Stimulated activated CD8-positive, alpha-beta memory T cell treated with anti-CD3 and anti-CD28 coated beads, Interleukin-4, amount 100 ng/mL, for 24 hours (primary cell): ENCODE measurements at regions not wholly inside any gene's neighbourhood (a gene's known extent, or its start where the extent isn't known, plus 50 kb on each side); places are given as distances from the start of the nearest gene placed in this dataset.

Experiments
- DNase-seq: peaks from one replicate; pipeline ENCODE4 v3.0.0-alpha.2; 2020; ENCODE audit warnings: low read depth

DNA sequence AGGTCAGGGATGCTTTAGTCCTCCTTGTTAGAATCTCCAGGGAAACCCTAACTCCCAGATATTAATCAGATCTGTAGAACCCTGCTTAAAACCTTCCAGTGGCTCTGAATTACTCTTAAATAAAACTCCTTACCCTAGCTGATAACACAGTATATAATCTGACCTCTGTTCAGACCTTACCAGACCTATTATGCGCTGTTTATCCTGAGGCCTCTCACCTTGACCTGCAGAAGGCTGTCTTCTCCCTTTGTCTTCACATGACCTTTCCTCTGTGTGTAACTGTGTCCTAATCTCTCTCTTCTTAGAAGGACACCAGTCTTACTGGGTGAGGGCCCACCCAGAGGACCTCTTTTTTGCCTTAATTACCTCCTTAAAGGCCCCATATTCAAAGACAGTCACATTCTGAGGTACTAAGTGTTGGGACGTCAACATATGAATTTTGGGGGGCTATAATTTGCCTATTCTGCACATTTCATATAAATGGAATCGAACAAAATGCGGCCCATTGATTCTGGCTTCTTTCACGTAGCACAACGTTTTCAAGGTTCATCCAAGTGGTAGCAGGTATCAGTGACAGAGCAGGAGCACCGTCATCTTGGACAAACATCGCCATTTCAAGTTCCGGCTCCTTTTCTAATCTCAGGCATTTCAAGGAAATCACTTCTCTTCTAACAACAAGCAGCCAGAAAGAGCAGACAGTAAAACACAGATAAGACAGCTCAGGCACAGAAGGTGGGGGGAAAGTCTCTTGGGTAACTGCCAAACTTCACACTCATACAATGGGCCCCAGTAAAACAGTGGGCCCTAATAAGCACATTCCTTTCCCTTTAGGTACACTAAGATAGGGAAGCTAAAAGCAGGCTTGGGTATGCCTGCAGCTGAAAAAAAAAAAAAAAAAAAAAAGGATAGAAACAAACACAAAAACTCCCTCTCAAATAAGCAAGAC, 200.2 kb upstream of the NUDT4 start:
- DNase-seq, result no peak

DNA sequence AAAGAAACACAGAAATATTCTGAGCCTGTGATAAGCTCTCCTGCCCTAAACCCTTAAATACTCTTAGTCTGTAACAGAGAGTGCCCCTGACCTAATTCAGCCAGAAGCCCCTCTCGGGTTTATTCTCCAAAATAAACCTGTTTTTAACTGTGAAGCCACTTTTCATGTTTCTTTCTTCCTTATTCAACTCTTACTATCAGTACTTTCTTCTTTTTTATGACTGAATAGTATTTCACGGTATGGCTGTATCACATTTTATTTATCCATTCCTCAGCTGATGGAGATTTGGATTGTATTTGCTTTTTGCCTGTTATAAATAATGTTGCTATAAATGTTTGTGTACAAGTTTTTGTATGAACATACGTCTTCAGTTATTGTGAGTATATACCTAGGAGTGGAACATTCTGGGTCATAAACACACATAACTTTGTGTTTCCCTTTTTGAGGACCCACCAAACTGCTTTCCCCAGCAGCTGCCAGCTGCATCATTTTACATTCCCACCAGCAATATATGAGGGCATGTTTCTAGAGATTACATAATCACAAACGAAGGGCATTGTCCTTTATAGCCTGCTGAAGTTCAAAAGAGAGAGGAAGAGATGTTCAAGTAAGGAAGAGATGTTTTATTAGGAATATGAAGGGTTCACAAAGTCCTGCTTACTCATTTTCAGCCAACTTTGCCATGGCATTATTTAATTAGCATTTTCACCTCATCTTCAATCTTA, 199.4 kb upstream of the NUDT4 start:
- no peak for DNase-seq

DNA sequence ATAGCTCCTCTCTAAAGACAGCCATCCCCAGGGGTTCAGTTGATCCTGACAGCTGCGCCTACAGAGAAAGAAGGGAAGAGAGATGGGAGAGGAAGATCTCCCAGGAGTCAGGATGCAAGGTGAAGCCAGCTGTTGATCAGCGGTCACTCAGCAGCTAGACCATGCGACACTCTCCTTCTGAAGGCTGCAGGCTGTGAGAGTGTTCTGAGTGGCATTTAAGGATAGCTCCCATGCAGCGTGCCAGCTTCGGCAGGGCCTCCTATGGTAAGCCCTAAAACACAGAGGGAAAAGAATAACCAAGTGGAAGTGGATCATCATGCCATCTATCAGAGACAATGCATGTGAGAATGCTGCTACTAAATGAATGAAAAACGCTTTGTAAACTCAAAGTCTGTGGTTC, 197.9 kb upstream of the NUDT4 start:
- DNase-seq, result no peak

DNA sequence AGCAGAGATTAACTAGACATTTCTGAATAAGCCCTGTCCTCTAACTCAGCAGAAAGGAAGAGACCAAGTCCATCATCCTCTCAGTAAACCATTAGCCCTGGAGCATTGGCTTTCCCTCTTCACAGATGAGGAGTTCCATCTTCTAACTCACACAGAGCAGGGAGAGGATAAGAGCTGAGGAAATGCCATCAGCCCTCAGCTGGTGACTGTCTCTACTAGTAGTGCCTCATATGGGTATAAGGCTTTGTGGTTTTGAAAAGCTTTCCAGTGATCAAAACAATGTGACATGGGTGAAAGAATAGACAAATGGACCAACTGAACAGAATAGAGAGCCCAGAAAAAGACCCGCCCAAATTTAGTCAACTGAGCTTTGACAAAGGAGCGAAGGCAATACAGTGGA, 197.2 kb upstream of the NUDT4 start:
- DNase-seq, result no peak

DNA sequence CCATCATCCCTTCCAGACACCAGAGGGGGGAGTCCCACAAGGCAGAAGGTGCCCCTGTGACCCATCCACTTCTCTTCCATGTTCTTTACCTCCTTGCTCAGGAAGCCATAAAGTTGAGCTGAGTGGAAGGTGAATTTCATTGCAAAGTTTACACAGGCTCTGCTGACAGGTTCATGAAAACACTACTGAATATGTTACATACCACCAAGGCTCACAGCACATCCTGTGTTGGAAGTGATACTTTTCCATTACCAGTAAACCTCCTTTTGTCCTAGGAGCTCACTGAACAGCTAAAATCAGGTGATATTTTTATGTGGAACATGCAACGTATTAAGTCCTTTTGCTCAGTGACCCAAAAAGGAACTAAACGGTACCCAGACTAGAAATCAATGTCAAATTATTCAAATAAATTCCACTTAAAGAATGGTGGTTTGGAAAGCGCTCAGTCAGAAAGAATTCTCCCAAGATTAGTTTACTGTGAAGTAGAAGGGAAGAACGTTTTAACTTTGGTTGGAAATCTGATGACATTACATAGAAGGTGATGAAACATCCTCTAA, 196.2 kb upstream of the NUDT4 start:
- DNase-seq, result no peak

DNA sequence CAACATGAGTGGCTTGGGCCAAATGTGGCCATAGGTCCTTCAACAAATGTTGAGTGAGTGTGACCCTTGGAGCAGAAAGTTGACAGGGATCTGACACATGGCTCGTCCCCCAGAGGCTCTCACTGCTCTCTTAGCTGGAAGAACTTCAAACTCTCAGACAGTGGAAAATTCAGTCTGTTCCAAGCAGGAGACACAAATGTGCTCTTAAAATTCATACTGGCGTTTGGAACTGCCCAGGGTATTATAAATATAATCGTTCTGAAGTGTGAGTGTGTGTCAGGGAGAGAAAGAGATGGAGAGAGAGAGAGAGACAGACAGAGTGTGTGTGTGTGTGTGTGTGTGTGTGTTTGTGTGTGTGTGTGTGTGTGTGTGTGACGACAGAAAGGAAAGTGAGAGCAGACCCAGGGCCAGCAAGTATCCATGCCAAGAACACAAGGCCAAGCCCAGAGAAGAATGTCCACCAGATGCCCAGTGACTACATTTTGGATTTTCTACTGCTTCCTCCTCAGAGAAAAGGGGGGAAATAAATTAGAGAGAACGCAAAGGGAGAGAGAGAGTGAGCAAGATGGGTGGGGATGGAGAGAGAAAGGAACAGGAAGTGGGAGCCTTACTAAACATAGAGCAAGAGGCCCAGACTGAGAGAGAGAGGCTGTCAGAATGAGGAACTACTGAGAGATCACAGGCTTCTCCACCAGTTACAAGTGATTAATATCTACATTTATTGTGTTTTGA, 193.6 kb upstream of the NUDT4 start:
- no peak for DNase-seq

DNA sequence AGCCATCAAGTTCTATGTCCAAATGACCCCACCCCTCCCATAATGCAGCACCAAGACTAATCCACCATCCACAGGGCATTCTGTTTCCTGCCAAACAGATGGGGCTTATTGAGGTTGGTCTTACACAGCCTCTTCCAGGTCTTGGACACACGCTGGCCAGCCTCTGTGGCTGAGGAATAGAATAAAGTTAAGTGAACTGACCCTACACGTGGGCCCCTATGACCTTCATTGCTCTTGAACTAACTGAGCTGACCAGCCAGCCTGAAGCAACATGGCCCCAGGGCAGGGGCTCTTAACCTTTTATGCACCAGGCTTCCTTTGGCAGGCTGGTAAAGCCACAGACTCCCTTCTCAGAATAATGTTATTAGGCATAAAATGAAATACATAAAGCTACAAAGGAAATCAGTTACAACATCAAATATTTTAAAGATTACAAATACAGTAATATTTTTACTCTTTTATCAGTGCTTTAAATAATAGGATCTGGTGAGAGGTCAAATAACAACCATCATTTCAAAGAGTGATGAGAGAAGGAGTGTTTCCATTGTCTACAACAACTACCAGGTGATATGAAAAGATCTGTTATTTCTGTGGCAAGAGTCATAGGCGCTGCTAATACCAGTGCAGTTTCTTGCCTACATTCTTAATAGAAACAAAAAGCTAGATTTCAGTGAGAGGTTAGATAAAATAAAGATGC, 192.9 kb upstream of the NUDT4 start:
- no peak for DNase-seq

DNA sequence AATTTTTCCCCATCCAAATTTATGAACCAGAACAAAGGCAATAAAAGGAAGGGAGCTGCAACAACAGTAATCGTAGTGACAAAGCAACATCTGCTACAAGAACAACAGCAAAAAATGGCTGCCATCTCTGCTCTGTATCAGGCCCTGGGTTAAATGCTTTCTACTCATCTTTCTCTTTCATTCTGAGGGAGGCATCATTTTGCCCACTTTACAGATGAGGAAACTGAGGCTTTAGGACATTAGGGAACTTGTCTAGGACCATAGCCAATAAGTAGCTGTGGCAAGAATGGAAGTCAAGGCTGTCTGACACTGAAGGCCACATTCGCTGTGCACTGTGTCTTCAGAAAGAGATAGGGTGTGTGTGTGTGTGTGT, 192.4 kb upstream of the NUDT4 start:
- no peak for DNase-seq

DNA sequence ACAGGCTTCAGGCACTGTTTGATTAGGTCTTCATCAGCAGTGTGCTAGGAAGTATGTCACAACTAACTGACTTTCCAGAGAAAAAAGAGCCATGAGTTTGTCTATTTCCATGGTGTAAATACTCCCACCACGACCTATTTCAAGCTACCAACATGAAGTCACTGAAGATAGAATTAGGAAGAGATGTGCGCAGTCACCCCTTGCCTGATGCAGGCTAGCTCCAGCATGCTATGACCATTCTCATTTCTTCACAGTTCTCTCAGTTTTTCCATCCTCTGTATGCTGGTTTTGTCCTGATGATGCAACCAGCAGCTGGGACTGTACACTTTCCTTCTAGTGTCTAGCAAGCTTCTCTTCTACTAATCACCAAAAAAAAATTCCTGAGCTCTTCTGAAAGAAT, 191.6 kb upstream of the NUDT4 start:
- no peak for DNase-seq

DNA sequence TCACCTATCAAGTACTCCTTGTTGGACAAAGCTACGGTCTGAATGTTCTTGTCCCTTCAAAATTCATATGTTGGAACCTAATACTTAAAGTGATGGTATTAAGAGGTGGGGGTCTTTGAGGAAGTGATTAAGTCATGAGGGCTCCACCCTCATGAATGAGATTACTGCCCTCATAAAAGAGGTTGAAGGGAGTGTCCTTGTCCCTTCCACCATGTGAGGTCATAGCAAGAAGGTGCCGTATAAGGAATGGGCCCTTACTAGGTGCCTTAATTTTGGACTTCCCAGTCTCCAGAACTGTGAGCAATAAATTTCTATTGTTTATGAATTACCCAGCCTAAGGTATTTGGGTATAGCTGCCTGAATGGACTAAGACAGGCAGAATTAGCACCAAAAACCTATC, 191.1 kb upstream of the NUDT4 start:
- DNase-seq, result no peak

DNA sequence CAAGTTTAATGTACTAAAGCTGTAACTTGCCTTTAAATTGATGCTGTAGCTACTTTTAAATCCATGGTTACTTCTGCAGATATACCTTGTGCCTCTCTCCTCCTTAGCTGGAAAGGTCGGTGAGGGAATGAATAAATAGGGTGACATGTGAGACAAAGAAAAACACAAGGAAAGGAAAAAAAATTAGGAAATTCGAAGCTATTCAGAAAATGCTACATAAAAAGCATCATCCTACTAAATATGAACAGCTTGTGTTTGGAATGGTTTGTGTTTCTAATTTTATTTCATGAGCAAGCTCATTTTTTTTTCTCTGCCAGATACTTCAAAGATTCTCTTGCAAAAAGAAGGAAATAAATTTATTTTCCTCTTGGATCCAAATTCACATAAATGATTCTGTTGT, 186.3 kb upstream of the NUDT4 start:
- no peak for DNase-seq

DNA sequence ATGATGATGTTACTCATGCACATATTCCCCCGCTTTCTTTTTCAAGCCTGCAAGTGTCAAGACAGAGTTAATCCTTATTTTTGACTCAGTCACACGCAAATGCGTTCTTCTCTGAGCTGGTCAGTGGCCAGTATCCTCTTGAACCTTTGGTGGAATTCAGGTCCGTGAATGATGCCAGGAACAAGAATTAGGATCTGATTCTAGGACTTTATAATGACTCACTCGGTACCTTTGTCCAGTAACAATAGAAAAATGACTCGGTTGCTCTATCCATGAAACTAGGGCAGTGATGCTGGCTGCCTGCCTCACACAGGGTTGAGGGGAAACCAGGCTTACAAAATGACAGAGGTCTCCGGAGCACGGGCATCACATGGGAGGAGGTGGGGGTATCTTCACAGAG, 185.8 kb upstream of the NUDT4 start:
- DNase-seq, result no peak

DNA sequence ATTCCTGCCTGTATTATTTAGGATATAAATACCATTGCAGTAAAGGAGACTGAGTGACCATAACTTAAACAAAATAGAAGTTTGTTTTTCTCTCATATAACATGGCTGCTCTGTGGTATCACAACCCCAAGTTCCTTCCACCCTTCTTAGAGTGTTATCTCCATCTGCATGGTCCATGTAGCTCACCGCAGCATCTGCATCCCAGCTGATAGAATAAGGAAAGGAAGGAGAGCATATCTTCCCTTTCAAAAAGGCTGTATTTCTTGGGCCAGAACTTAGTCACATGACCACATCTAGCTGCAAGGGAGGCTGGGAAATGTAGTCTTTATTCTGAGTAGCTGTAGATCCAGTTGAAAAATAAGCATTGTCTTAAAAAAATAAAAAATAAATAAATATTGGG, 184.8 kb upstream of the NUDT4 start:
- DNase-seq, result no peak

DNA sequence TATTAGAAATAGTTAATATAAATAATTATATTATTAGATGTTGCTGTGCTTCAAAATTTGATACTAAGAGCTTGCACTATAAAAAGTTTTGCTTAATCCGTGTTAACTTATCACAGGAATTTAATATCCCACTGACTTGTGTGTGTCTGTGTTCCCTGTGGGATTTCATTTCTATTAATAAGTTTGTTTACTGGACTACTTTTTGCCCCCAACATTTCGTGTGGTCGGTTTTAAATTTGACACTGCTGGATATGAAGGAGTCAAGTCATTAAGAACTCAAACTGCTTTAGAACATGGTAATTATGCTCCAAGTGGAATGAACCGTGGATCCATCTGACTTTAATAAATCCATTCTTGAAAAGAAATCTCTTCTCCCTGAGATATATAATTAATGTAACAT, 182.2 kb upstream of the NUDT4 start:
- DNase-seq, result no peak

DNA sequence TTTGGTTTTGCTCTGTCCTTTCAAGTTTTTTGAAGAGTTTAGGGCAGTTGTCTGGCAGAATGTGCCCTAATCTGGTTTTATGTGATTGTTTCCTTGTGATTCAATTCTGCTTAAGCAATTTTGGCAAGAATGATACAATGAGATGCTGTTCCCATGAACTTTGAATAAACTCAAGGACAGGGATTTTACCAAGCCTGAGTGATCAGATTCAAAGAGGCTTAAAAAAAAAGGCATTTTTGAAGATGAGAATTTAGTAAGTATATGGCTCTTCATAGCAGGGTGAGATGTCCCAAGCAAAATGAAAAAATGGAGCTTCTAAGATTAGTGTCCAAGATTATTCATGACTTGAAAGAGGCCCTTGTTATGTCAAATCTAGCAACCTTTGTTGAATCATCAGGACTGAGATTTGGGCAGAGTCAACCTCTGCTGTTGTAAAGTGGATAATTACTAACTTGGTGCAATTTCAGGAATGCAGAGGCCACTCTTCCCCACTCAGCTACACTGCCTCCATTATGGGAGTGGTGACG, 180.6 kb upstream of the NUDT4 start:
- no peak for DNase-seq

DNA sequence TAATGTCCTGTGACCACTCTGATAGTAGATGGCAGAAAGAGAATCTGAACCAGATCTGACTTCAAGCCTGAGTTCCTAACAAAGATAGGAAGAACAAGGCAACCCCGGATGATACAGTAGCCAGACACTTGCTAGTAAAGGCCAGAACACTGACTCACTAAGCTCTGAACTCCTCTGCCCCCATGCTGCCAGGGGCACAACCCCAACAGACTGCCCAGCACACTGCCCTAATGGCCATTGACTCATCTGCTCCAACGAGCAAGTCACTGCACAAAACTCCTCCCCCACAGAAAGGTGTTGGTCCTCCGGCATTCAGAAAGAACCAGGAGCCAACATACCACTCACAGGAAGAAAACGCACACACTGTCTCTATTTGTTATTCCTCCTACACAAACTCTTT, 179.6 kb upstream of the NUDT4 start:
- no peak for DNase-seq

DNA sequence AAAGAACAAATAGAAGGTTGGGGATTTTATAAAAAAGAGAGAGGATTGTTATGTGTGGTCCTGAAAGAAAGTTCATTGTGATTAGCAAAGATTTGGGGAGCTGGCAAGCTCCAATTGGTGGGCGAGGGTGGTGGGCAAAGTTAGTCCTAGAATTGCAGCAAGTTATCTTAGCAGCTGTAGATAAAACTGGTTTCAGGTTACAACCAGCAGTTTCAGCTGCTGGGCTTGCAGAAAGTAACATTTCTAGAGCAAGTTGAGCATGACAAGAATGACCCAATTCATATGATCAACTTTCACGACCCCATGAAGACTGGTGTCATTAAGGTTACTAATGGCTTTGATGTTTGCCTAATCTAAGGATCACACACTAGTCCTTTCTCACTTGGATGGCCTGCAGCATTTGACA, 177.9 kb upstream of the NUDT4 start:
- DNase-seq, result no peak

DNA sequence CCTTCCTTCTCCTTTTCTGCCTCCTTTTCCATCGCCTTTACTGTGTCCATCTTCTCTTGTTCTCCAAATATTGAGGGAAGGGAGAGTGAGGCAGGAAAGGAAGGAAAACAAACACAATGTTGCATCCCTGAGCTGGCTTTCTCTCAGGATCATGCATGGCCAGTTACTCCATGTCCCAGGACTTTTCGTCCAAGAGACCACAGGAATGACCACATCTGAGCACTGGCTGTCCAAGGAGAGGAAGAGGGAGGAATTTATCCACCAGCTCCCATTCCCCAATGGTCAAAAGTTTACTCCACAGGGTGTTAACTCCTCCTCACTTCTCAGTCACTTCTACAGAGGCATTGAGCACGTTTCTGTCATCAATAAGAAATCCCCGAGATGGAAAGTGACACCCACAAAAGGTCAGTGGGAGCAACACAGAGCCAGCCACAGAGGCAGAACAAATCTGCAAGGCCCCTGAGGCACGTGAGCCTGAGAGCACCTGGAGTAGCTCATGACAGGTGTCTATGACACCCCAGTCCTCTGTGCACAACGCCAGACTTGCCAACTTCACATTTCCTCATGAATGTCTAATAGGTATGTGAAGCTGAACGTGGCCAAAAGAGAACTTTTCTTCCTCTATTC, 177.3 kb upstream of the NUDT4 start:
- no peak for DNase-seq

DNA sequence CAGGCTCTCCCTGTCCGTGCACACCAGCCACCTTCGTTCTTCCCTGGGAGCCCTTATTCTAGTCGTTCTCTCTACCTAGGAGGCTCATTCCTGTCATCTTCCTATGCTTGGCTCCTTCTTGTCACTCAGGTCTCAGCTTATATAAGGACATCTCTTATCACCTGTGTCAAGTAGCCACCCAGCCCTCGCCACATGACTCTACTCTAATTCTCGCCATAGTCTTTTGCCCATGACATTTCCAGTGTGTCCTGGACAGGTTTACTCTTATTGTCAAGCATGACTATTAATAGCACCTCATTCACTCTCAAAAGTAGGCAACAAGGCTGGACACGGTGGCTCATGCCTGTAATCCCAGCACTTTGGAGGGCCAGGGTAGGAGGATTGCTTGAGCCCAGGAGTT, 175.7 kb upstream of the NUDT4 start:
- no peak for DNase-seq

DNA sequence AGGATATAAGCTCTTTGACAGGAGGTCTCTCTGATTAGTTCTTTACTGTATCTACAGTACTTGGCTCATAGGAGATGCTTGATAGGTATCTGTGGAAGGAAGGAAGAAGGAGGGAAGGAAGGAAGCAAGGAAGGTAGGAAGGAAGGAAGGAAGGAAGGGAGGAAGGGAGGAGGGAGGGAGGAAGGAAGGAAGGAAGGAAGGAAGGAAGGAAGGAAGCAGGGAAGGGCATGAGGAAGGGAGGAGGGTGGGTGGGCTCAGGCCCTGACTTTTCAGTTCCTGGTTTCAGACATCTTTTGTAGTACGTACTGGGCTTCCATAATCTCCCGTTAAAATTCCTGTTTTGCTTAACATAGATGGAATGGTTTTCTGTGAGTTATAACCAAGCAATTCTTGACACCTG, 175.0 kb upstream of the NUDT4 start:
- DNase-seq, result no peak

DNA sequence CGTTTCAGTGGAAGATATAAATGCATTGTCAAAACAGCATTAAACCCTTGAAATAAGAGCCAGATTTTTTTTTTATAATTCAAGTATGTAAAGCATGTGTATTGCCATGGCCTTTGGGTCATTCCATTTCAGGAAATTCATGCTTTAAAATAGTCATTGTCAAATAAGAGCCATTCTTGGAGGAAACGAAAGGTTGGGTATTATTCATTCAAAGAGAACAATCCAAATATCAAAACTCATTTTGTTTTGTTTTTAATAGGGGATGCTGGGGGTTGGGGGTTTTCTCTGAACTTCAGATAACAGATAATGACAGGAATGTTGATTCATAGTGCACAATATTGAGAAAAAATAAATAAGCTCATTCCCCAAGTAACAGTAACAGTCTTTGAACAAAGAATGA, 174.4 kb upstream of the NUDT4 start:
- no peak for DNase-seq
